AG09319 (cell line): ENCODE measurements at regions not wholly inside any gene's neighbourhood (a gene's known extent, or its start where the extent isn't known, plus 50 kb on each side); places are given as distances from the start of the nearest gene placed in this dataset.

ENCODE experiments used
- DNase-seq: peaks from one replicate; pipeline ENCODE4 v3.0.0-alpha.2; 2010; ENCODE audit warnings: low read depth; ENCODE audit errors: extremely low read depth
- CTCF ChIP-seq: IDR thresholded peaks from 2 replicates; pipeline ENCODE4 v1.5.1; 2011; ENCODE audit warnings: low read depth, mild to moderate bottlenecking, inconsistent platforms, low read length, moderate library complexity

- no peak for DNase-seq
Observed at GRCh38 chr21:37984416-37984815, 68.2 kb upstream of the KCNJ6 start.

GRCh38 chr21:37986000-37986399, 69.7 kb upstream of the KCNJ6 start:
- TF ChIP-seq CTCF: no peak
- no peak for DNase-seq

More at GRCh38 chr21:37984416-37984815, 68.2 kb upstream of the KCNJ6 start:
- no peak for TF ChIP-seq CTCF

GRCh38 chr21:37986751-37987399, 70.6 kb upstream of the KCNJ6 start:
- TF ChIP-seq CTCF: no peak
- no peak for DNase-seq

- TF ChIP-seq CTCF: no peak
- no peak for DNase-seq
Observed at GRCh38 chr21:37987668-37988067, 71.4 kb upstream of the KCNJ6 start.

GRCh38 chr21:37993071-37993470, 76.8 kb upstream of the KCNJ6 start:
- DNase-seq: no peak
- no peak for TF ChIP-seq CTCF

GRCh38 chr21:37994211-37994610, 78.0 kb upstream of the KCNJ6 start:
- TF ChIP-seq CTCF: no peak
- no peak for DNase-seq

- TF ChIP-seq CTCF: no peak
- DNase-seq: no peak
Observed at GRCh38 chr21:38012672-38013071, 96.4 kb upstream of the KCNJ6 start.
